ENCODE measurements at regions not wholly inside any gene's neighbourhood (a gene's known extent, or its start where the extent isn't known, plus 50 kb on each side); places are given as distances from the start of the nearest gene placed in this dataset.

DNA sequence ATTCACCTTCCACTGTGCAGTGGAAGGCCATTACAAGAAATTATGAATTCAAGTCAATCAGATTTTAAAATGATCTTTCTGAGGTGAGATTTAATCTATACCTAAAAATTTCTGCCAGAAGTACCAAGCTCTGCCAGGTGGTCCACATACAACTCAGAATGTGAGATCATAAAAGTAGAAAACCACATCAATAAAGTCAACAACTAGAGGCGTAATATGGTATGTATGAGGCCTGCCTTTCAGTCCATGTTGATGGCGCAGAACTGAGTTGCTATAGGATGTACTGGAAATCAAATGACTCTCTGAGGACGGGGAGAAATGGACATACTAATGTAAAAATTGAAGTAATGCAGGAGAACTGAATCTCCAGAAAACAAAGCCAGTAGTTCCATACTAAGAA is 163.8 kb upstream of the FBXL4 start:
- no peak for DNase-seq (ENCODE audit: low read depth)
- no peak overlapping the region for H3K4me3 ChIP-seq (ENCODE audit: low read depth, low read length)
- TF ChIP-seq, protein P1, sequence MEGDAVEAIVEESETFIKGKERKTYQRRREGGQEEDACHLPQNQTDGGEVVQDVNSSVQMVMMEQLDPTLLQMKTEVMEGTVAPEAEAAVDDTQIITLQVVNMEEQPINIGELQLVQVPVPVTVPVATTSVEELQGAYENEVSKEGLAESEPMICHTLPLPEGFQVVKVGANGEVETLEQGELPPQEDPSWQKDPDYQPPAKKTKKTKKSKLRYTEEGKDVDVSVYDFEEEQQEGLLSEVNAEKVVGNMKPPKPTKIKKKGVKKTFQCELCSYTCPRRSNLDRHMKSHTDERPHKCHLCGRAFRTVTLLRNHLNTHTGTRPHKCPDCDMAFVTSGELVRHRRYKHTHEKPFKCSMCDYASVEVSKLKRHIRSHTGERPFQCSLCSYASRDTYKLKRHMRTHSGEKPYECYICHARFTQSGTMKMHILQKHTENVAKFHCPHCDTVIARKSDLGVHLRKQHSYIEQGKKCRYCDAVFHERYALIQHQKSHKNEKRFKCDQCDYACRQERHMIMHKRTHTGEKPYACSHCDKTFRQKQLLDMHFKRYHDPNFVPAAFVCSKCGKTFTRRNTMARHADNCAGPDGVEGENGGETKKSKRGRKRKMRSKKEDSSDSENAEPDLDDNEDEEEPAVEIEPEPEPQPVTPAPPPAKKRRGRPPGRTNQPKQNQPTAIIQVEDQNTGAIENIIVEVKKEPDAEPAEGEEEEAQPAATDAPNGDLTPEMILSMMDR (IDR thresholded peaks at IDR 0.05; ENCODE audit: insufficient read depth, low read length), result no peak

DNA sequence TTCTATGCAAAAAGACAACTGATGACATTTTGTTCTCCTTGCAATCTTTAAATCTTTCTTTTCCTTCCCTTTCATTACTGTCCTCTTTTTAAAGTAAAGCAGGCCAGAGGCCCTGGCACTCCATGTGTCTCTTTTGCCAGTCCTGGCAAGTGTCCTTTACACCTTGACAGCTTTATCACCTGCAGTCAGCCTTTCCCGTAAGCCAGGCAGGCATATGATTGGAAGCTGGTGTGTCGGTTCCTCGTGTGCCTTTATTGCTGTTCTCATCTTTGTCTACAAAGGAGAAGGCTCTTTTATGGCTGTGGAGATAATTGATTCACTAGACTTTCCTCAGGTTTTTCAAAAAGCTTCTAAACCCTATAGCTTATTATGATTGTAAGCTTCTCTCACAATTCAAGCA is 162.3 kb upstream of the FBXL4 start:
- DNase-seq (ENCODE audit: low read depth), result no peak
- TF ChIP-seq, protein P1 (IDR thresholded peaks at IDR 0.05; ENCODE audit: insufficient read depth, low read length), result no peak
- no peak overlapping the region for H3K4me3 ChIP-seq (ENCODE audit: low read depth, low read length)

DNA sequence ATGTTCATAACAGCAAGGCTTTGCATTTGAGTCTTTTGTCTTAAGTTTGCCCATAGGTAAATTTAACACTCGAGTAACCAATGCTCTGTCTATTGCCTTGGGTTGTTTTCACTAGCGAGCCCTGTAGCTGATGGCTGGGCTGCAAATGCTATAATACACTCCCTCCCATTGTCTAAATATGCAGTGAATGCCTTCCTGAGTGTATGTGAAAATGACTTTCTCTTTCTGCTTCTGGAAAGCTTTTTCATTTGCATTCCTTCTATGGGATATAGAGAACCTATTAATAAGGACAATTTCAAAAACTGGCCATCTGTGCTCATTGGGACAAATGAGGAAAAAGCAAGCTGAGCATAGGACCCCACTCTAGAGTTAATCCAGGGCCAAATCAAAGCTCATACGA is 156.5 kb upstream of the FBXL4 start:
- H3K4me3 ChIP-seq (ENCODE audit: low read depth, low read length), result no peak overlapping the region
- TF ChIP-seq, protein P1 (IDR thresholded peaks at IDR 0.05; ENCODE audit: insufficient read depth, low read length), result no peak
- no peak for DNase-seq (ENCODE audit: low read depth)

DNA sequence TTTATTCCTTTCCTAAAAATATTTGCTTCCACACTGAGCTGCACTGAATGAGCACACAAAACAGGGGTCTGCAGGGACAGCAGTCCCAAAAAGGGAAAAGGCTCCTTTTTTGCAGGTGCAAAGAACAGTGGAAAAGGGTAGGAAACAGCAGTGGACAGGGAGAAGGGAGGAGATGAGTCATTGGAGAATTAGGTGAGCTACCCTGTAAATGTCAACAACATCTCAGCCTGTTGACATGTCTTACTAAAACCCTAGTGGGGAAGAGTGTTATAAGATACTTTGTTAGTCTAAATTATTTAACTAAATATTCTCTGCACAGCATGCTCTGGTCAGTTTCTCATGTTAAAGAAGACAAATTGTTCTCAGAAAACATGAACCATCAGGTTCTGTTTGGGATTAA is 151.5 kb upstream of the FBXL4 start:
- H3K4me3 ChIP-seq (ENCODE audit: low read depth, low read length), result no peak overlapping the region
- DNase-seq (ENCODE audit: low read depth), result no peak
- TF ChIP-seq, protein P1 (IDR thresholded peaks at IDR 0.05; ENCODE audit: insufficient read depth, low read length), result no peak

DNA sequence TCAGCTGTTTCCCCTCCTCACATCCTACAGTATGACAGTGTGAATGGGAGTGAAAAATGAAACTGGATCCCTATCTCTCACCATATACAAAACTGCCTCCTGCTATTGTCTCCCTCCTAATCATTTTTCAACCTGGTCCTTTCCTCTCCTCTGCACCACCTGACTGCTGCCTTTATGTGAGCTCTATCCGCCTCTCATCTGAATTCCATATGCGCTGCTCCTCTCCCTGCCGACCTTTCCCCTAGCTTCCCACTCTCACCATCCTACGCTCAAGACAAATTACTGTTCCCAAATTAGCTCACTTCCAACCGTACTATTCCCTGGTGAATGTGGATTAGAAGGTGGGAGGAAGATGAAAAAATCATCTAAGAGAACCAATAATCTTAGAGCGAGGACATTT is 148.4 kb upstream of the FBXL4 start:
- no peak overlapping the region for H3K4me3 ChIP-seq (ENCODE audit: low read depth, low read length)
- no peak for DNase-seq (ENCODE audit: low read depth)
- TF ChIP-seq, protein P1 (IDR thresholded peaks at IDR 0.05; ENCODE audit: insufficient read depth, low read length), result no peak

DNA sequence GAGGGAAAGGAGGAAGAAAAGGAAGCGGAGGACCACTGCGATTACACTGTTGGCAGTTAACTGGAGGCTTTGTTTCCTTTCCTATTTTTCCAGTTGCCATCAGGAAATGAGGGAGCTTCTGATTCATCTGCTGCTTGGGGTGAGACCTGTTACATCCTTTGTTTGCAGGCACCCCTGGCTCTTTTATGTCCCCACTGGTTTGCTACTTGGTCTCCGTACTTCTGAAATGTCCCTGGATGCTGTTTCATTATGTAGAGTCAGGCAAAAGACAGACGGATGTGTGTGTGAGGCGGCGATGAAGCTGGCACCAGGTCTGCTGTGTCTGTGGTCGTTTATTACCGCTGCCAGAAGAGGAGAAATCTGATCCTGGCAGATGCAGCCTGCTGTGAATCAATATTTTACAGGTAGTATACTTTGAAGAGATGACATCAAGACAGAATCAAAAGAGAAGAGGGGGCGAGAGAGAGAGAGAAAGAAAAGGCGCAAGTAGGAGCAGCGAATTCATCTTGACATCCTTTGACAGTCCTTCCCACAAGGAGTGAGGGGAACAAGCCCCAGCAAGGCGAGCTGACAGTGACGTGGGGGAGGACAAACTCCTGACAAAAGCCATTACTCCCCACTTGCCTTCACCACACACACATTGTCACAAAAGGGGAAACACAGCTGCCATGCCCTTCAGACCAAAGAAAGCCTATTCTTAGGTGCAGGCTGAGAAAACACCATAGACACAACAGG is 145.9 kb upstream of the FBXL4 start:
- H3K4me3 ChIP-seq (ENCODE audit: low read depth, low read length), result no peak overlapping the region
- no peak for DNase-seq (ENCODE audit: low read depth)
- TF ChIP-seq, protein P1 (IDR thresholded peaks at IDR 0.05; ENCODE audit: insufficient read depth, low read length), result no peak

DNA sequence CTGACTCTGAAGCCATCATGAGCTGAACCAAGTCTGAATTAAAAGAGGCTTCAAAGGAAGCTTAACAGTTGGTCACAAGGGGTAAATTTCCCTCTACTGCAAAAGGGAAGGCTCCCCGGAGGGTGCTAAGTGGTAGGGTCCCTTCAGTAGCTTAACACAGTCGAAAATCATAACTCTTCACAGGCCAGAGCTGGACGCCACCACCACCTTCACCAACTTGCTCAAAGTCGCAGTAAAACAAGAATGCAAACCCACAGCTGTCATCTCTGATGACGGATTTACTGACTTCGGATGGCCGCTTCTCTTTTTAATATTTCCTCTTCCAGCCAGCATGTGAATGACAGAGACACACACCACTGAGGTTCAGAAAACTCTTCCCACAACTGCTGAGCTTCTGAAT is 144.7 kb upstream of the FBXL4 start:
- H3K4me3 ChIP-seq (ENCODE audit: low read depth, low read length), result no peak overlapping the region
- TF ChIP-seq, protein P1 (IDR thresholded peaks at IDR 0.05; ENCODE audit: insufficient read depth, low read length), result no peak
- no peak for DNase-seq (ENCODE audit: low read depth)
